ENCODE measurements at regions not wholly inside any gene's neighbourhood (a gene's known extent, or its start where the extent isn't known, plus 50 kb on each side); places are given as distances from the start of the nearest gene placed in this dataset.

GRCh38 chr6:115740907-115741306 is 319.8 kb downstream of the FRK start:
- TF ChIP-seq TBP (optimal IDR thresholded peaks at IDR 0.05; ENCODE audit: low read depth, low read length): no peak
- no peak for TF ChIP-seq POLR2A (conservative IDR thresholded peaks at IDR 0.05)
- no peak for TF ChIP-seq STAT6 (CRISPR knock-in tag; IDR thresholded peaks at IDR 0.05)
- no peak for TF ChIP-seq ZNF324 (CRISPR knock-in tag; IDR thresholded peaks at IDR 0.05)

Data from K562 (cell line).